HG02840 (cell line): ENCODE measurements at regions not wholly inside any gene's neighbourhood (a gene's known extent, or its start where the extent isn't known, plus 50 kb on each side); places are given as distances from the start of the nearest gene placed in this dataset.

Experiments used
- ATAC-seq: cut with Tn5 transposase; IDR thresholded peaks from one replicate; pipeline ENCODE4 v1.9.1; 2021; ENCODE audit warnings: mild to moderate bottlenecking, moderate library complexity, moderate number of reproducible peaks; ENCODE audit not compliant: unreplicated experiment, low FRiP score

GRCh38 chr13:97133554-97133953 is 88.6 kb upstream of the MBNL2 start:
- ATAC-seq = no peak

- ATAC-seq = no peak
These were observed 88.2 kb upstream of the MBNL2 start for GRCh38 chr13:97133955-97134354.

- ATAC-seq = no peak
These were observed 87.6 kb upstream of the MBNL2 start for GRCh38 chr13:97134364-97135095.

- no peak for ATAC-seq
These were observed 86.2 kb upstream of the MBNL2 start for GRCh38 chr13:97135883-97136282.

- ATAC-seq = no peak
These were observed 85.7 kb upstream of the MBNL2 start for GRCh38 chr13:97136418-97136817.

- no peak for ATAC-seq
These were observed 82.4 kb upstream of the MBNL2 start for GRCh38 chr13:97139691-97140090.

- ATAC-seq = no peak
These were observed 82.0 kb upstream of the MBNL2 start for GRCh38 chr13:97140131-97140530.

- no peak for ATAC-seq
These were observed 81.5 kb upstream of the MBNL2 start for GRCh38 chr13:97140611-97141010.

- ATAC-seq = no peak
These were observed 81.0 kb upstream of the MBNL2 start for GRCh38 chr13:97141097-97141496.

GRCh38 chr13:97141564-97142005 is 80.5 kb upstream of the MBNL2 start:
- peak; percentile 90 for ATAC-seq

- no peak for ATAC-seq
These were observed 79.7 kb upstream of the MBNL2 start for GRCh38 chr13:97142452-97142851.

- no peak for ATAC-seq
These were observed 77.1 kb upstream of the MBNL2 start for GRCh38 chr13:97145057-97145456.

- no peak for ATAC-seq
These were observed 73.2 kb upstream of the MBNL2 start for GRCh38 chr13:97148894-97149293.

- ATAC-seq = no peak
These were observed 61.7 kb upstream of the MBNL2 start for GRCh38 chr13:97160421-97160820.

GRCh38 chr13:97161582-97162231 is 60.4 kb upstream of the MBNL2 start:
- ATAC-seq = no peak

- ATAC-seq = no peak
These were observed 56.4 kb upstream of the MBNL2 start for GRCh38 chr13:97165502-97166425.

- ATAC-seq = no peak
These were observed 51.0 kb upstream of the MBNL2 start for GRCh38 chr13:97171136-97171535.
